CD4-positive, alpha-beta T cell (primary cell): ENCODE measurements at regions not wholly inside any gene's neighbourhood (a gene's known extent, or its start where the extent isn't known, plus 50 kb on each side); places are given as distances from the start of the nearest gene placed in this dataset.

Experiments
- ATAC-seq: fragments of 200-7000 bp; cut with Tn5 transposase; one replicate; pipeline ENCODE4 v1.10.0; 2022; ENCODE audit warnings: mild to moderate bottlenecking; ENCODE audit not compliant: poor library complexity
- CTCF ChIA-PET: fragments of 350-600 bp; sonication (Branson Sonifier 250); formaldehyde crosslinking; loops from one replicate; lab custom pipeline; 2021; ENCODE audit warnings: antibody characterized with exemption, inconsistent platforms; lab: Charles Lee
- POLR2A ChIA-PET: fragments of 350-600 bp; sonication (Branson Sonifier 250); formaldehyde crosslinking; loops from one replicate; lab custom pipeline; 2021; ENCODE audit warnings: antibody characterized with exemption, inconsistent platforms; lab: Charles Lee
- DNase-seq, 14 experiments: peaks; one replicate each; pipeline ENCODE4 v3.0.0-alpha.2; 2013 to 2020; ENCODE audit warnings: mixed read lengths in 2 of 14
- H3K27ac ChIP-seq, 2 donors: one replicate each; pipeline versions ENCODE4 v1.5.1 to v1.7.0; 2013; ENCODE audit warnings: low read length in 2 of 2, low read depth in 1 of 2, mild to moderate bottlenecking in 1 of 2
- H3K27me3 ChIP-seq, 2 experiments: 1 replicate in 1 of 2; 2 replicates in 1 of 2; pipeline versions ENCODE4 v1.6.1 to v1.7.0; 2013; ENCODE audit warnings: low read length in 2 of 2, control low read depth in 1 of 2, mild to moderate bottlenecking in 1 of 2, moderate library complexity in 1 of 2; ENCODE audit not compliant: insufficient read depth in 2 of 2, control insufficient read depth in 1 of 2
- H3K36me3 ChIP-seq: one replicate; pipeline ENCODE4 v1.6.1; 2013; ENCODE audit warnings: low read length, control low read depth; ENCODE audit not compliant: insufficient read depth
- H3K4me1 ChIP-seq: one replicate; pipeline ENCODE4 v1.6.1; 2013; ENCODE audit warnings: low read length, control low read depth; ENCODE audit not compliant: insufficient read depth
- H3K4me3 ChIP-seq: one replicate; pipeline ENCODE4 v1.5.1; 2013; ENCODE audit warnings: mild to moderate bottlenecking, low read length, moderate library complexity
- H3K9me3 ChIP-seq, 2 experiments: 1 replicate in 1 of 2; 2 replicates in 1 of 2; pipeline versions ENCODE4 v1.6.1 to v1.7.0; 2013; ENCODE audit warnings: low read length in 2 of 2, mild to moderate bottlenecking in 2 of 2, control low read depth in 1 of 2, moderate library complexity in 1 of 2; ENCODE audit not compliant: control insufficient read depth in 1 of 2, insufficient read depth in 1 of 2
- H3K27ac Mint-ChIP-seq: one replicate; pipeline ENCODE4 v1.8.0; 2020; ENCODE audit warnings: mixed read lengths
- H3K27me3 Mint-ChIP-seq: one replicate; pipeline ENCODE4 v1.8.0; 2021; ENCODE audit warnings: mixed read lengths
- H3K36me3 Mint-ChIP-seq: one replicate; pipeline ENCODE4 v1.8.0; 2021; ENCODE audit warnings: low read depth, mixed read lengths
- H3K4me1 Mint-ChIP-seq: one replicate; pipeline ENCODE4 v1.8.0; 2021; ENCODE audit warnings: low read depth, mixed read lengths
- H3K4me3 Mint-ChIP-seq: one replicate; pipeline ENCODE4 v1.8.0; 2020; ENCODE audit warnings: mild to moderate bottlenecking, mixed read lengths
- H3K9me3 Mint-ChIP-seq: one replicate; pipeline ENCODE4 v1.8.0; 2020; ENCODE audit warnings: mixed read lengths
- CTCF ChIP-seq: fragments of 200-600 bp; IDR thresholded peaks from one replicate; pipeline ENCODE4 v1.8.0; 2022; ENCODE audit warnings: antibody characterized with exemption, mild to moderate bottlenecking
- intact Hi-C, 2 experiments: fragments of 100-400 bp; cut with DNase I in 1 of 2; cut with micrococcal nuclease in 1 of 2; formaldehyde crosslinking; loops; one replicate each; pipeline versions ENCODE4 v1.15.1 to v1.9.0; 2023 to 2025; cut with DNase I, micrococcal nuclease

- Histone ChIP-seq H3K36me3 (no peaks in the 10 kb centered on the region), H3K27me3 (no peaks in the 10 kb centered on the region), H3K4me3 (no peak overlapping the region), H3K27ac (no peak overlapping the region), H3K9me3 (no peaks in the 10 kb centered on the region), H3K4me1 (no peaks in the 10 kb centered on the region)
- no peaks in the 10 kb centered on the region for H3K9me3 Mint-ChIP-seq
- ChIA-PET CTCF (no interaction called here), POLR2A (no interaction called here)
- DNase-seq (no peak), ATAC-seq (no peak)
- H3K27me3 Mint-ChIP-seq = no peaks in the 10 kb centered on the region
- H3K4me1 Mint-ChIP-seq = no peaks in the 10 kb centered on the region
- H3K36me3 Mint-ChIP-seq = no peaks in the 10 kb centered on the region
- intact Hi-C loops = no loop called here
- no peak overlapping the region for H3K4me3 Mint-ChIP-seq
- H3K27ac Mint-ChIP-seq = no peak overlapping the region
- TF ChIP-seq CTCF = no peak
Measured at GRCh38 chr6:81413306-81413705, 339.2 kb downstream of the TENT5A start.

GRCh38 chr6:81401970-81402690, 350.4 kb downstream of the TENT5A start:
- Histone ChIP-seq H3K9me3 (peaks cover 0 to 4% of the 10 kb centered on the region in 2 experiments), H3K27me3 (no peaks in the 10 kb centered on the region), H3K4me1 (no peaks in the 10 kb centered on the region), H3K36me3 (no peaks in the 10 kb centered on the region), H3K27ac (no peak overlapping the region), H3K4me3 (no peak overlapping the region)
- Mint-ChIP-seq H3K36me3 (no peaks in the 10 kb centered on the region), H3K9me3 (peaks cover 5% of the 10 kb centered on the region), H3K27ac (no peak overlapping the region), H3K27me3 (no peaks in the 10 kb centered on the region), H3K4me3 (no peak overlapping the region), H3K4me1 (no peaks in the 10 kb centered on the region)
- DNase-seq = no peak
- ChIA-PET POLR2A (no interaction called here), CTCF (no interaction called here)
- no peak for ATAC-seq
- intact Hi-C loops = no loop called here
- no peak for TF ChIP-seq CTCF

GRCh38 chr6:81396916-81397315, 355.6 kb downstream of the TENT5A start:
- Mint-ChIP-seq H3K9me3 (peaks cover 14% of the 10 kb centered on the region), H3K27ac (no peak overlapping the region), H3K36me3 (no peaks in the 10 kb centered on the region), H3K4me1 (no peaks in the 10 kb centered on the region), H3K4me3 (no peak overlapping the region), H3K27me3 (no peaks in the 10 kb centered on the region)
- Histone ChIP-seq H3K36me3 (no peaks in the 10 kb centered on the region), H3K9me3 (peaks cover 4 to 11% of the 10 kb centered on the region in 2 experiments), H3K27me3 (no peaks in the 10 kb centered on the region), H3K27ac (no peak overlapping the region), H3K4me1 (no peaks in the 10 kb centered on the region), H3K4me3 (no peak overlapping the region)
- ATAC-seq = no peak
- no peak for DNase-seq
- intact Hi-C loops = no loop called here
- ChIA-PET CTCF (no interaction called here), POLR2A (no interaction called here)
- TF ChIP-seq CTCF = no peak
